Body of pancreas (tissue), 4 donors: ENCODE measurements at regions not wholly inside any gene's neighbourhood (a gene's known extent, or its start where the extent isn't known, plus 50 kb on each side); places are given as distances from the start of the nearest gene placed in this dataset.

Experiments used
- ATAC-seq: fragments of 150-250 bp; one replicate; pipeline ENCODE4 v1.9.1; 2016
- DNase-seq, 4 donors: peaks; one replicate each; pipeline ENCODE4 v3.0.0-alpha.2; 2019
- H3K27ac ChIP-seq, 4 donors: fragments of 200-600 bp; sonication (generic); 1 replicate in 3 of 4; 2 replicates in 1 of 4; pipeline versions ENCODE4 v1.5.1 to v1.6.1; 2016 to 2019; ENCODE audit warnings: mild to moderate bottlenecking in 1 of 4, mixed read lengths in 1 of 4, moderate library complexity in 1 of 4
- H3K27me3 ChIP-seq, 2 donors: fragments of 200-600 bp; sonication (generic); one replicate each; pipeline ENCODE4 v1.6.0; 2016; ENCODE audit warnings: mild to moderate bottlenecking in 1 of 2
- H3K36me3 ChIP-seq, 2 donors: fragments of 200-600 bp; sonication (generic); replicated peaks in 1 of 2; 2 replicates each; pipeline ENCODE4 v1.5.1; 2016; ENCODE audit warnings: low read depth in 2 of 2; ENCODE audit not compliant: insufficient read depth in 1 of 2
- H3K4me1 ChIP-seq: fragments of 200-600 bp; sonication (generic); one replicate; pipeline ENCODE4 v1.6.0; 2016
- H3K4me3 ChIP-seq, 2 donors: fragments of 200-600 bp; sonication (generic); 1 replicate in 1 of 2; 2 replicates in 1 of 2; pipeline ENCODE4 v1.5.1; 2016 to 2019
- H3K9me3 ChIP-seq, 3 donors: fragments of 200-600 bp; sonication (generic); 1 replicate in 2 of 3; 2 replicates in 1 of 3; pipeline ENCODE4 v1.5.1; 2016
- CTCF ChIP-seq, 7 experiments: fragments of 450-650 bp in 4 of 7; fragments of 200-600 bp in 3 of 7; sonication (generic) in 3 of 7; IDR thresholded peaks; one replicate each; pipeline ENCODE4 v1.5.1; 2016 to 2019; ENCODE audit warnings: antibody characterized with exemption in 7 of 7
- POLR2A ChIP-seq, 3 donors: fragments of 450-650 bp; IDR thresholded peaks; one replicate each; pipeline ENCODE4 v1.6.1; 2016; ENCODE audit warnings: antibody characterized with exemption in 3 of 3, mild to moderate bottlenecking in 2 of 3
- WGBS, 2 donors: methylation state at CpG; one replicate each; pipeline ENCODE4 v1.1.5; 2017; 5-methylcytosine and 5-hydroxymethylcytosine counted together
- intact Hi-C: fragments of 100-400 bp; cut with DNase I; formaldehyde crosslinking; loops from one replicate; pipeline ENCODE4 v1.15.1; 2023

GRCh38 chr13:69623973-69624372, 483.7 kb upstream of the ATXN8OS start:
- TF ChIP-seq CTCF (IDR thresholded peaks at IDR 0.05): no peak
- no peak for TF ChIP-seq POLR2A (IDR thresholded peaks at IDR 0.05)
- DNase-seq (no peak), ATAC-seq (no peak)
- H3K36me3 ChIP-seq: no peaks in the 10 kb centered on the region
- no peaks in the 10 kb centered on the region for H3K27me3 ChIP-seq
- no peaks in the 10 kb centered on the region for H3K4me1 ChIP-seq
- no peak overlapping the region for H3K27ac ChIP-seq
- intact Hi-C loops: no loop called here
- H3K4me3 ChIP-seq: no peak overlapping the region
- H3K9me3 ChIP-seq: no peaks in the 10 kb centered on the region

- Histone ChIP-seq H3K36me3 (no peaks in the 10 kb centered on the region), H3K27me3 (no peaks in the 10 kb centered on the region), H3K4me1 (no peaks in the 10 kb centered on the region), H3K4me3 (no peak overlapping the region), H3K9me3 (no peaks in the 10 kb centered on the region), H3K27ac (no peak overlapping the region)
- WGBS, 2 donors: 39 to 44% methylated on average over 2 of the region's 2 CpGs
- DNase-seq (no peak), ATAC-seq (no peak)
- TF ChIP-seq CTCF (IDR thresholded peaks at IDR 0.05) (no peak), POLR2A (IDR thresholded peaks at IDR 0.05) (no peak)
- intact Hi-C loops: no loop called here
Measured at GRCh38 chr13:69619651-69620050, 488.0 kb upstream of the ATXN8OS start.

- Histone ChIP-seq H3K4me1 (no peaks in the 10 kb centered on the region), H3K27me3 (no peaks in the 10 kb centered on the region), H3K4me3 (no peak overlapping the region), H3K36me3 (no peaks in the 10 kb centered on the region), H3K27ac (no peak overlapping the region), H3K9me3 (no peaks in the 10 kb centered on the region)
- ATAC-seq (no peak), DNase-seq (no peak)
- intact Hi-C loops: no loop called here
- WGBS, 2 donors: 68% methylated on average over 1 of the region's 1 CpG
- no peak for TF ChIP-seq POLR2A (IDR thresholded peaks at IDR 0.05)
- no peak for TF ChIP-seq CTCF (IDR thresholded peaks at IDR 0.05)
Measured at GRCh38 chr13:69618838-69619237, 488.8 kb upstream of the ATXN8OS start.

- intact Hi-C loops: no loop called here
- ATAC-seq: no peak
- DNase-seq: no peak
- no peaks in the 10 kb centered on the region for H3K36me3 ChIP-seq
- TF ChIP-seq CTCF (IDR thresholded peaks at IDR 0.05): no peak
- TF ChIP-seq POLR2A (IDR thresholded peaks at IDR 0.05): no peak
- no peak overlapping the region for H3K4me3 ChIP-seq
- H3K27me3 ChIP-seq: no peaks in the 10 kb centered on the region
- WGBS, 2 donors: 81 to 95% methylated on average over 4 of the region's 4 CpGs
- H3K4me1 ChIP-seq: no peaks in the 10 kb centered on the region
- no peak overlapping the region for H3K27ac ChIP-seq
- H3K9me3 ChIP-seq: no peaks in the 10 kb centered on the region
Measured at GRCh38 chr13:69618393-69618792, 489.2 kb upstream of the ATXN8OS start.

GRCh38 chr13:69617587-69617986, 490.0 kb upstream of the ATXN8OS start:
- no peak for ATAC-seq
- H3K4me1 ChIP-seq: no peaks in the 10 kb centered on the region
- H3K27me3 ChIP-seq: no peaks in the 10 kb centered on the region
- no peak overlapping the region for H3K4me3 ChIP-seq
- no peak for TF ChIP-seq CTCF (IDR thresholded peaks at IDR 0.05)
- TF ChIP-seq POLR2A (IDR thresholded peaks at IDR 0.05): no peak
- 85 to 92% methylated on average over 2 of the region's 2 CpGs for WGBS, 2 donors
- intact Hi-C loops: no loop called here
- H3K36me3 ChIP-seq: no peaks in the 10 kb centered on the region
- H3K9me3 ChIP-seq: no peaks in the 10 kb centered on the region
- no peak for DNase-seq
- H3K27ac ChIP-seq: no peak overlapping the region
